HCT116 (cell line): ENCODE measurements at regions not wholly inside any gene's neighbourhood (a gene's known extent, or its start where the extent isn't known, plus 50 kb on each side); places are given as distances from the start of the nearest gene placed in this dataset.

Experiments used
- CTCF ChIP-seq, 3 experiments: fragments of 200-600 bp in 1 of 3; sonication (generic) in 1 of 3; IDR thresholded peaks in 2 of 3; conservative IDR thresholded peaks in 1 of 3; 2 replicates each; pipeline ENCODE4 v1.5.1; 2012 to 2017; ENCODE audit warnings: low read depth in 2 of 3, low read length in 2 of 3, antibody characterized with exemption in 1 of 3, borderline replicate concordance in 1 of 3, control low read depth in 1 of 3, mild to moderate bottlenecking in 1 of 3, mixed read lengths in 1 of 3, mixed run types in 1 of 3, moderate library complexity in 1 of 3; ENCODE audit not compliant: insufficient read depth in 1 of 3
- EZH2 ChIP-seq: fragments of 200-600 bp; sonication (generic); IDR thresholded peaks from 2 replicates; pipeline ENCODE4 v1.6.1; 2017; ENCODE audit warnings: antibody characterized with exemption, mixed run types
- POLR2A ChIP-seq: IDR thresholded peaks from 2 replicates; pipeline ENCODE4 v1.7.0; 2011; ENCODE audit warnings: borderline replicate concordance; ENCODE audit not compliant: insufficient read depth, insufficient read length; ENCODE audit errors: extremely low read depth

DNA sequence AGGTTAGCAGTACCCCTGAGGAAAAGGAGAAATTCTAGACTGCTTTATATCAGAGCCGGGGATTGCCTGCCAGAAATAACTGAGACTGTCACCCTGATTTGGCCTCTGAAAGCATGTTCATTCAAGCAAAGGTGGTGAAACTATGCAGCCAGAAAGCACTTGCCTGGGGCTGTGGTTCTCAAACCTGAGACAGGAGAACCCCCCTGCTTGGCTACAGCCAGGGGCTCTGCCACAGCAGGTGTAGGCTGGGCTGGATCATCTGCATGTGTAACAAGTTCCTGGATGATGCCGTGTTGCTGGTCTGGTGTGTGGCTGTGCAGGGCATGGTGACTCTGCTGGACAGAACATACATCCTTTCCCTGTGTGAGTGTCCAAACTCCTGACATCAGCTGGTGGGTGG lies 157.8 kb downstream of the NXNL2 start:
- TF ChIP-seq CTCF (IDR thresholded peaks at IDR 0.05 in 2 of 3, conservative IDR thresholded peaks at IDR 0.05 in 1 of 3; ENCODE audit: borderline replicate concordance in 1 of 3, insufficient read depth in 1 of 3, low read depth in 2 of 3, low read length in 2 of 3): no peak
- no peak for TF ChIP-seq EZH2
- TF ChIP-seq POLR2A: no peak
